NCI-H226 (cell line): ENCODE measurements at regions not wholly inside any gene's neighbourhood (a gene's known extent, or its start where the extent isn't known, plus 50 kb on each side); places are given as distances from the start of the nearest gene placed in this dataset.
A peak's percentile ranks its signal among the peaks of the same experiment; 100 is the strongest.

Experiments
- DNase-seq: peaks from one replicate; pipeline ENCODE4 v3.0.0-alpha.2; 2015

DNA sequence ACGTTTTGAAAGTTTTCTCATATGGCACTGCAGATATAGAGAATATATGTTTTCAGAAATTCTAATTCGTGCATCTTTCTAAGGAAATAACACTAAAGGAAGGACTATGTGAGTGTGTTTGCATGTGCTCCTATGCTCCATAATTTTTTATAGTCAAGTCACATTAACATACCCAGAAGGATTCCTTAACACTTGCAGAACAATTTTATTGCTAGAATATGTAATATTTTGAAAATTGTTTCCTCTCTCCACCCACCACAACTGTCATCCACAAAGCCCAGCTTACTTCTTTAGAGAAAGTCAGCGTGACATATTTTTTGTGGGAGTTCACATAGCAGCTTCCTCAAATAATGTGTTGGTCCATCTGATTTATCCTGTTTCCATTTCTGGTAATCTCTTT is 604.6 kb upstream of the MGAT4C start:
- DNase-seq, result no peak

DNA sequence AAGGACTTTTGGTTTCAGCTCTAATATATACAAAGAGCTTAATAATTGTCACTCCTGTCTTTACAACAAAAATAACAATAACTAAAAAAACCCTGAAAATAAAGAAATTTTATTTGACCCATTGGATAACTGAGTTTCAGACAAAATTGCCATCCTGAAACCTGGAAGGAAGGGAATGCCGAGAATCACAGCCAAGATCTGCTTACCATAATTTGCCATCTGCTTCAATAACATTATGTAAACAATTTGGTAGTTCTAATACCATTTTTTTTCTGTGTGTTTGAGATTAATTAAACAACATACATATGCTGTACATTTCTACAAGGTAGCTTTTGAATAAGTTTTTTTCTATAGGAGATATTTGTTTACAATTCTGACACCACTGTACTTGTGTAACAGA is 596.3 kb upstream of the MGAT4C start:
- DNase-seq, result no peak

DNA sequence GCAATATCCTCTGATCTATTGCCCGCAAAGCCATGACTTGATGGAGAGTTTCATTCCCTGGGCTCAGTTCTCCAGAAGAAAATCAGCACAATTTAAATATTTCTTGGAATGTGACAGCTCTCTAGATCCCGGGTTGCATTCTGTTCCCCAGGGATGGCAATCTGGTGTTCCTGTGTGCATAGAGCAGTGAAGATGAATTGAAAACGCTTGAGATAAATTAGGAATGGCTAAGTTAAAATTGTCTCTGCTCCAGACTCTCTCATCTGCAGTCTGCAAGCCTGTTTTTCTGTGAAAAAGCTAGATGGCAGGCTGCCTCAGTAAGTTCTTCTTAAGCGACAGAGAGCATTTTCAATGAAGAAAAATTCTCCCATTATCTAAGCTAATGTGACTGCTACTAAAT is 582.5 kb upstream of the MGAT4C start:
- no peak for DNase-seq

DNA sequence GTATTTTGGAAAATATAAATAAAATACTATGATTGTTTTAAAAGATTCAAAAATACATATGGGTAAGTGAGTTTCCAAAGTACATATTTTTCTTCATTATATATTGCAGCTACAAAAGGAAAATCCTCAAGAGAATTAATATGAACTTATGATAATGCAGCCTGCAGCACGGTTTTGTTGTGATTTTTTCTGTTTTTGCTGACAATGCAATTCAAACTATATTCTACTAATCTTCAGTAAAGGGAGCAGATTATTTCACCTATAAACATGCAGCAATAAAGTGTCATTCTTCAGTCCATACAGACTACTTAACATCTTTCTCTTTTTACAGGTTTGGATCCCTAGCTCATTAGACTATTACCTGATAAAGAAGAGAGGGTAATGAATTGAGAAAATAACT is 582.1 kb upstream of the MGAT4C start:
- DNase-seq, result no peak

DNA sequence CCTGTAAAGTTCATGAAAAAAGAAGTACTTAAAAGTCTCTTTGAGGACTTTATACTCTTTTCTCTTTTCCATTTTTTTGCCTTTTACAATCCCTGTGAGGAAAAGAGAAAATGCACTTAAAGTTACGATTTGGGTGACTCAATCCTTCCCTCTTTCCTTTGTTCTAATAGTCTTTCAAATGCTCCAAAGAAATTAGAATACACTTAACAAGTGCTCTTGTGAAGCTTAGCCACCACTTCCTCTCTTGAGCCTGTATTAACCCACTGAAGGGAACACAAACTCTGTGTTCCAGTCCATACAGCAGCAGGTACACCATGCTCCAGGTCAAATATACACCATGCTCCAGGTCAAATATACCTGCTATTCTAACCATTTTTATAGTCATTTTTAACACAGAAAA is 581.1 kb upstream of the MGAT4C start:
- no peak for DNase-seq

DNA sequence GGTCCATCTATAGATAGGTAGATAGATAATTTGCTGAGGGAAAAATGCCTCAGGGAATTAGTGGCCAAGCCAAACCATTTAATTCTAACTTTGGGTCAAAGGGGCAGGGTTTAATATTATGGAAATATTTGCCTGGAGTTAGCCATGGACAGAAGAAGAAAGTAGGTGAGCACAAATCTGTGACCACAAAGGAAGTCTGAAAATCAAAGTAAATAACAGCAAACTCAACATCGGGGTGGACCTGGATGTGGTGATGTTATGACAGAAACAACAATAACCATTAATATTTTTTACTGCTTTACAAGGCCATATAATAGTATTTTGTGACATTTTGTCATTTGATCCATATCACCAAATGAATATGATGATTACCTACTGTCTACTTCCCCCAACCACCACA is 578.0 kb upstream of the MGAT4C start:
- DNase-seq, result no peak

DNA sequence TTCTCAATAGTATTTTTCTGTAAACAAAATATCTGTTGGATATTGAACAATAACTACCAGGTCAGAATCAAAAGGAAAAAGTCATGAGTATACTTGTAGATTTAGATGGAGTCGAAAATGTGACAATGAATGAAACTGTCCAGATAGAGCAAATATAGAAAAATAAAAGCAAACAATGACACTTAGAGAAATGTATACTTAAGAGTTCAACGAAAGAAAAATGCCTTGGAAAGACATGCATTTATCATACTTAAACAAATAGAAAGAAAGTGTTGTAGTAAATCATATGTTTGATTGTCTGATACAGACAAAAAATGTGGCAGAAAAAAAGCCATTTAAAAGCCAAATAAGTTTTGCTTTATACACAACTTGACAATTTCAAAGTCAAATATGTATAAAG is 571.2 kb upstream of the MGAT4C start:
- DNase-seq, result no peak

DNA sequence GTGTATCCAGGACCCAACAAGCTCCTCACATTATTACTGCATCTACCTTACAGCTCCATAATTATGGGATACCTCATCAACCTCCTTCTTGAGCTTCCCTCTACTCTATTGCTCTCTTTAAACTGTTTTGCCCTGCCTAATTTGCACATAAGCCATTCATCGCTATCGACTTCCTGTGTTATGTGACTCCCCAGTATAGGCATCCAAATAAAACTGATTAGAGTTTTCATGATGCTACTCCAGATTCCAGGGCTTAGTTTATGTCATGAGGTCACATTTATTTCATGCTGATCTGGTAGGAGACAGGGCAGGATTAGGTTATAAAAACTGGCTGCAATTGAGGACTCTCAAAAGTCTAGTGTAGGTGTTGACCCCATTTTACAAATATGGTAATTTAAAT is 569.9 kb upstream of the MGAT4C start:
- DNase-seq, result peak; percentile 59

DNA sequence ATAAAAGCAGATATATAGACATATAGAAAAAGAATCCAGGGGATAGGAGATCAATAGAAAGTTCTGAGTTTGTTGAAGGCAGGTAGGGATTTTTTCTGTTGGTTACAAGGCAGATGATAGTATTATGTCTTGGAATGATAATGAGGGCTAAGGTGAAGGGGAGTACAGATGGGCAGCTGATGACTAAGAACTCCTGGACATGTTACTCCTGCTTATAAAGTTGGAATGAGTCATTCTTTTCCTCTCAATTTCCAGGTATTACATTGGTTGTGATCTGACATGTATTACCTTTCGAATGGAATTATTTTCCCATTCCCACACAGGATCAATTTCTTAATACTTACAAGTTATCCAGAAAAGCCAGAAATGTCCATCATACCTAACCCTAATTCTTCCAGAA is 545.2 kb upstream of the MGAT4C start:
- DNase-seq, result peak; percentile 28

DNA sequence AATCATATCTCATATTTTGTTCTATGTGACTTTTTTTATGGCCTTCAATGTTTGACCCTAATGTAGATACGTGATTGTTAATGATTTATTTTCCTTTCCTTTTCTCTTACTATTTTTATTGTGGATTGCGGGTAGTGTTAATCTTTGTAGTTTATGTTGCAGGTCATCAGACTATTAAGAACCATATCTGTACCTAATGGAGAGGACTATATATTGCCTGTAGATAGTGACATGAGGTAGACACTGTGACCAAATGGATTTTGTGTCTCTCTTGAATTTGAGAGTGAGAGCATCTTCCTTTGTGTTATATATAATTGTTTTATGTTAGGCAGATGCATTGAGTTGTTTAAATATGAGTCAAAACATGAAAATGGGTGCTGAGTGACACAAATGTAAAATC is 543.4 kb upstream of the MGAT4C start:
- no peak for DNase-seq

DNA sequence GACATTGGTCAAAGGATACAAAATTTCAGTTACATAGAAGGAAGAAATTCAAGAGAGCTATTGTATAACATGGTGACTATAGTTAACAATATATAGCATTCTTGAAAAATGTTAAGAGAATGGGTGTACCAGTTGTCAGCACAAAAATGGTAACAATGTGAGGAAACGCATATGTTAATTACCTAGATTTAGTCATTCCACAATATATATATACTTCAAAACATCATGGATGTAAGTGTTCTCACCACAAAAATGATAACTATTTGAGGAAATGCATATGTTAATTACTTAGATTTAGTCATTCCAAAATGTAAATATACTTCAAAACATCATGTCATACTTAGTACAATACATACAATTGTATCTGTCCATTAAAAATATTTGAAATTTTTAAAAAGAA is 540.4 kb upstream of the MGAT4C start:
- DNase-seq, result no peak

DNA sequence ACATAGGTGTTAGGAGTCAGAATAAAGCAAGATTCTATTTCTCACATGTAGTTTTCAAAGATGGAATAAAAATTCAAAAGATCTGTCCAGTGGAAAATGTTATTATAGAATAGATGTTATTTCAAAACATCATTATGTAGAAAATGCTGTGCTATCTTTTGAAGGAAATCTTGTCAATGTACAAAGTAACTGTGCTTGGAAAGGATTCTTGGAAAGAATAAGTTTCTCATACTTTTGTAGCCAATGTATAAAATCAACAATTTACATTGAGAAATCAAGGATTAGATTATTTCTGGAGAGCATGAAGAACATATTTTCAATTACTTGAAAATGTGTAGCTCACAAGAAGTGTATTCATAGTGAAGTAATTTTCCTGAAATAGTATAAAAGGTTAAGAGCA is 532.5 kb upstream of the MGAT4C start:
- DNase-seq, result no peak

DNA sequence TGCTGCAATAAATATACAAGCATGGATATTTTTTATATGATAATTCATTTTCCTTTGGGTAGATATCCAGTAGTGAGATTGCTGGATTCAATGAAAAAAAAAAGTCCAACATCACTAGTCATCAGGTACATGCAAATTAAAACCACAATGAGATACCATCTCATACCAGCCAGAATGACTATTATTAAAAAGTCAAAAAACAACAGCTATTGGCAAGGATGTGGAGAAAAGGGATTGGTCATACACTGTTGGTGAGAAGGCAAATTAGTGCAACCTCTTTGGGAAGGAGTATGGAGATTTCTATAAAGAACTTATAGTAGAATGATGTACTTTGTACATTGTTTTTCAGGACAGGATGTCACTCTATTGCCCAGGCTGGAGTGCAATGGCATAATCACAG is 531.2 kb upstream of the MGAT4C start:
- DNase-seq, result no peak

DNA sequence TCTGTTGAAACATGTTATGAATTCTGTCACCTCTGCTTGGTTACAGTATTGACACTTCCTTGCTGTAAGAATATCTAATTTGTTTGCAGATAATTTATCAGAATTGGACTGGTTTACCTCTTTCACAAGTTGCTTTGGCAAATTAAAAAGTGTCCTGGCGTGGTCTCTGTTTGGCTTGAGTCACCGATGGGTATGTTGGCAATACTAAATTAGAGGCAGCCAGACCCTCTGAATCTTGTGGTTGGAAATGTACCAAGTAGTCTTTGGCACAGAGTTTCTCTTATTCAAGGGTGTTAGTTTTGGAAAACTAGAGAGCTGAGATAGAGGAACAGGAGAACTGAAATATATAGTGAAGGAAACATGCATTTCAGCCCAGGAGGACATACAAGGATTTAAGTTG is 521.1 kb upstream of the MGAT4C start:
- no peak for DNase-seq

DNA sequence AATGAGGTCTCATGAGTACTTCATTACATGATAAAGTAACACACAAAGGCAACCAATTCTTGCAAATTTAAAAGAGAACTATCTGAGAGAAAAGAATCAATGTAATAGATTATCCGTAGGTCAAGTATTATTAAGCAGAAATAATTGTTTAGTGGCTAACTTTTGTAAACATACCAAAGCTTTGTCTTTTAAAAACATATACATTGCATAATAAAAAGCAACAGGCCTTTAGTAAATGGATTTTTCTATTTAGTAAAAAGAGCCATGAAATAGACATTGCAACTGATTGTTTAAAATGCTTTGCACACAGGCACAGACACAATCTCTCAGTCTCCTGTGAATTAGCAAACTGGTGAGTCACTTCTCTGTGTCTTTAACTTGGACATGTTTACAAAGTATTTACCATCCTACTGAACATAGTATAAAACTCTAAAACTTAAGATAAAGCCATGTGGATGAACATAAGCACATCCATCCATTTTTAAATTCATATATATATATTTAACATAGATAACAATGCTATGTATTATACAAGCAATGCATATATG is 518.7 kb upstream of the MGAT4C start:
- DNase-seq, result no peak

DNA sequence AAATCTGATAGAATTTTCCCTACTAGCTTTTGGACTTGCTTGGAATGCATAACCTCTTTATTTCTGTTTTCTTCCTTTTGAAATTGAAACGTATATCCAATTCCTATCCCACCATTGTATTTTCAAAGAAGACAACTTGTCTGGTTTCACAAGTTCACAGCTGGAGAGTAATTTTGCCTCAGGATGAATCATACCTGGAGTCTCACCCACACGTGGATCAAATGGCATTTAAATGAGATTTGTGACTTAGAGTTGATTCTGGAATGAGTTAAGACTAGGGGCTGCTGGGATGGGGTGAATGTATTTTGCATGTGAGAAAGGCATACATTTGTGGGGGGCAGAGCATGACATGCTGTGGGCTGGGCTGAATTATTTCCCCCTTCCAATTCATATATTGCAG is 516.5 kb upstream of the MGAT4C start:
- DNase-seq, result no peak

DNA sequence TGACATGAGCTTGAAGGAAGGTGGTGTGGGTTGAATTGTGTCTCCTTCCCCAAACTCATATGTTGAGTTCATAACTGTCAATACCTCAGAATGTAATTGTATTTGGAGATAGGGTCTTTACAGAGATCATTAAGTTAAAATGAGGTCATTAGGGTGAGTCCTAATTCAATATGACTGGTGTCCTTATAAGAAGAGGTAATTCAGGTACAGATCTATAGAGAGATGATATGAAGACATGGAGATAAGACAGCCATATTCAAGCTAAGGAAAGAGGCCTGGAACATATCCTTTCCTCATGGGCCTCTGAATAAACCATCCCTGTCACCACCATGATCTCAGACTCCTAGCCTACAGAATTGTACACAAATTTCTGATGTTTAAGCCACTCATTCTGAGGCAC is 514.7 kb upstream of the MGAT4C start:
- DNase-seq, result no peak

DNA sequence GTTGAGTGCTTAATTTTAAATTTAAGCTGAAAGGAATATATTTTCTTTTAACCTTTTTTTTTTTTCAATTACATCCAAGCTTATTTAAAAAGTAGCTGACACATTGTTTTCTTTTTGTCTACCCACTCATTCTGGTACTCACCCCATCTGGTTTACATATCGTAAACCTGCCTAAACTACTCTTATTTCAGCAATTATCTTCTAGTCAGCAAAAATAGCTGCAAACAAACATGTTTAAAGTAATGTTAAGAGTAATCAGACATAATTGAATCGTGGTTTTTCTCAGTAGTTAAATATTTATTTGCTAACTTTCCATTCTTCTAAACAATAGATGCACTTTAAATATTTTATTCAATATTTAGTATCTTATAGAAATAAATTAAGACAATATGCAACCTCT is 492.7 kb upstream of the MGAT4C start:
- no peak for DNase-seq

DNA sequence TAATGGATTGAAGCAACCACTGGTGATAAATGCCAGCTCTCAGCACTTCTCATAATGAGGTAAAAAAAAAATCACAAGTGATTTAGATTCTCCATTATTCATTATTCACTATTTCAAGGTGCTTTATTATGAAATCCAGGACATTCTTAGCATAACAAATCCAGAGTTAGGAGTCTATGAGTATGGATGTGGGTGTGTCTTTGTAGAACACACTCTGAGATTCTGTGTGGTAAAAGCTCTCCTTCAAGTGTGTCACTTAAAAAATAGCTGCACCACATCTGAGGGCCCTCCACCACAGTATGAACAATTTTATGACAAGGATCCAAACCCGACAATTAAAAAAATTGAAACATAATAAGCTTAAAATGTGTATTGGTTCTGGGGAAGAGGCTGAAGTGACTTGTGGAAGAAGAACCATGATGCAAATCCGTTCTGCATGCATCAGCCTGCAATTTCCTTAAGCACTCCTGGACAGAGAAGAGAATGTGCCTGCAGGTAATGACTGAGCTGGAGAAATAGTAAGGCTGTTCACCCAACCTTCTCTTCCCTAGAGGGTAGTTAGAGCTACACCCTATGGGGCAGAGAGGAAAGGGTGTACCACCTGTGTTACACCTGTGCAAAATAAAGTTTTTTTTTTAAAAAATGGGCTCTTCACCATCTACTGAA is 488.5 kb upstream of the MGAT4C start:
- no peak for DNase-seq

DNA sequence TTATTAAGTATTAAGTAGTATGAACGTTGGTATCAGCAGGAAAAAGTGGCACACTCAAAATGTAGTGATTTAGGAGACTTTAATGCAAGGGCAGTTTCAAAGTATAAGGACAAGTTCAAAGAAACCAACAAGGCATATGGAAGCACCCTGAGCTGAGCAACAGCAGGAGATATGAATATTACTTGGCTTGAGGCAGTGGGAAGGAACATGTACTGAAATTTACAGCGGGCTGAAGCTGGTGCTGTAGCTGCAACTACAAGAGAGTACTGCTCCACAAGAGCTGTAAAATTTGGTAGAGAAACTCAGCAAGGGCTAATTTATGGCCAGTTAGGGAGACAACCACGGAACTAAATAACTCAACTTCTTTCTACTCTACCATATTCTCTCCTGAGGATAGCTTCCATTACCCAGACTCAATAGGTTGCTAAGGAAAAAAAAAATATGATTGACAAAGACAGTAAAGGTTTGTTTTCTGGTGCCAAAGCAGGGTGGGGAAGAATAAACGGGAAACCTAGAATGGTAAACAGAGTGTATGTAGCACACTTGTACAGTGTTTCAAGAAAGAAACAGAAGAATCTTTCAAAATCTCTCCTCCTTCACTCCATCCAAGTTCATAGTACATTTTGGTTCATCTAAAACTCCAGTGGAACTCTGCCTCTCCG is 487.8 kb upstream of the MGAT4C start:
- DNase-seq, result no peak

DNA sequence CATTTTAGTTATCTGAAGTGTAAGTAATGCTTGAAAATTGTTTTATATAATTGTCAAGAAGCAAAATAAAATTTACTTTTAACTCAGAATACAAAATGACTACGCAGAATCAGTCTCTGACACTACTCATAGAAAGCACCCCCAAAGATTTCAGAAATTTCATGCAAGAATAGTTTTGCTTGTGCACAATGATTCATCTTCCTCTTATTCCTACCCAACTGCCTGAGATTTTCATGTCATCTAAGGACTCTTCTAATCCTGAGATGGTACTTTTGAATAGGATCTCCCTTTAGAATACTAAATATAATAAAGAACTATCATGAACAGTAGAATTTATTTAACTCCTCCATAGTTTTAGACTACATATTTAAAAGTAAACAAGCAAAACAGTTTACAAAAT is 485.3 kb upstream of the MGAT4C start:
- peak; percentile 15 for DNase-seq

DNA sequence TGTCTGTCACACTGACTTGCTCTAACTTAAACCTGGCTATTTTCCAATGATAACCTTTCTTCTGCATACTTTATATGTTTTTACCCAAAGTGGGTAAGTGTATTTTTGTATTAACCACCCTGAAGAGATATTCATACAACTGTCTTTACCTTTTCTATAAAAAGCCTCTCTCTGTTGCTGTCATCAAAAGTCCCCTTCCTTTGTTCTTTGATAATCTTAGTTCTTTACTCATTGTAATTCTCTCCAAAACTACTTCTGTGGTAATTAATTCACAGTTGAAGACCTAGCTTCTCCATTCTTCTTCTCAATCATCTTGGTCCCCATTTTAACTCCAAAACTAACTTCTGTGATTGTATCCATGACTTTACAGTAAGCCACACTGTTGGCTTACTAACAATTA is 479.7 kb upstream of the MGAT4C start:
- no peak for DNase-seq

DNA sequence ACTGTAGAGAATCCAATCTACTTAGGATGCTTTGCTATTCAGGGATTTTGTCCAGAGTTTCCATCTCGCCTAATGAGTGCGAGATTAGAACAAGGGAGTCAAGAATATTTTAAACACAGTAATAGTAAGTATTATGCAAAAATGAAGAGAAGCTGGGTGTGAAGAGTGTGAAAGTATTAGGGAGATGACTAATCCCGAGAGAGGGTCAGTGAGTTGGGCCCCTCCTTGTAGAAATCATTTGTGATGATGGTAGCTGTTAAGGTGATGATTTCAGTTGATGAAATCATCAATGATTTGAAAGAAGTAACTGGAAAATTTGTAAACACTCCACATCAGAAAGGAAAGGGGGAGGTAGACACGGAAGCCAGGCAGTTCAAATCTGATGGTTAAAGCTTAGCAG is 478.9 kb upstream of the MGAT4C start:
- no peak for DNase-seq

DNA sequence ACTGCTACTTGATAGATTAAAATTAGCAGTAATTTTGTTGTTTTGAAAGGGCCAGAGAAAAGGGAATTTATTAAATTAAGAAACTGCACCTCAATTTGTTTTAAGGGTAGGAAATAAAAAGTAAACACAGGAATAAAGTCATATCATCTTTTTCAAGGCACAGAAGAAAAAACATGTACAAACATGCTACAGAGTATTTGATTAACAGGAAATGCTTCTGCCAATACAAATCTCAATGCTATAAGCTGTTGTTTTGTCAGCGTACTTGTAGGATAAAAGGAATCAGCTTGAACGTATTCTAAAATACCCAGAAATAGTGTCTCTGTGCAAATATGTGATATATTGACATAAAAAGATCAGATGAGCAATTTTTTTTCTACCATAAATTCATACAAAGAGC is 474.0 kb upstream of the MGAT4C start:
- no peak for DNase-seq

DNA sequence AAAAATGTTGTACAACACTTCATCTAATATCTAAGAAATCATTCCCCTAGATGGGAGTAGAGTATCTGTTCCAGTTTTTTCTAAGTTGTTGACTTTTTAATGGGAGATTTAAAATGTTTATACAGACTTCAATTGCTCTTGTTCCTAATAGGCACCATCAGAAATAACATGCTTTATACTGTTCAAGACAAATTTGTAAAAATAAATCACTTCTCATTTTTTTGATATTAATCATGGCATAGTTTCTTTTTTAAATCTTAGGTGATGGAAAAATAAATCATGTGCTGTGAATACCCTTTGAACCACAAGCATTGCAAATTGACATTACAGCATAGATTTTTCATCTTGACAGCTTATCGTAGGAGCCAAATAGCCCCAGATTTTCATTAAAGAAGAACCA is 473.5 kb upstream of the MGAT4C start:
- peak; percentile 12 for DNase-seq
